ENCODE measurements at regions not wholly inside any gene's neighbourhood (a gene's known extent, or its start where the extent isn't known, plus 50 kb on each side); places are given as distances from the start of the nearest gene placed in this dataset.
"Not testable (repeated sequence)": the region's sequence is repeated elsewhere in the genome, so short reads cannot be mapped to it uniquely, and the experiment has no call there.

- peak; percentile 69 for DNase-seq
These were observed 62.9 kb downstream of the GLRX5 start for GRCh38 chr14:95597784-95598211.

GRCh38 chr14:95601650-95602049, 66.8 kb downstream of the GLRX5 start:
- DNase-seq: no peak

GRCh38 chr14:95603415-95603814, 68.6 kb downstream of the GLRX5 start:
- no peak for DNase-seq

- no peak for DNase-seq
These were observed 71.4 kb downstream of the GLRX5 start for GRCh38 chr14:95606266-95606665.

GRCh38 chr14:95608637-95609235, 73.9 kb downstream of the GLRX5 start:
- no peak for DNase-seq

- peak; percentile 38 for DNase-seq
These were observed 74.6 kb downstream of the GLRX5 start for GRCh38 chr14:95609398-95609990.

- DNase-seq: no peak
These were observed 74.8 kb upstream of the TCL1B start for GRCh38 chr14:95611293-95611880.

GRCh38 chr14:95614349-95614748, 71.9 kb upstream of the TCL1B start:
- no peak for DNase-seq

GRCh38 chr14:95616745-95617144, 69.5 kb upstream of the TCL1B start:
- no peak for DNase-seq

GRCh38 chr14:95619785-95620417, 66.3 kb upstream of the TCL1B start:
- no peak for DNase-seq

- peak; percentile 61 for DNase-seq
These were observed 65.6 kb upstream of the TCL1B start for GRCh38 chr14:95620659-95621059.

GRCh38 chr14:95623195-95623594, 63.0 kb upstream of the TCL1B start:
- DNase-seq: no peak

GRCh38 chr14:95625710-95626109, 60.5 kb upstream of the TCL1B start:
- DNase-seq: not testable (repeated sequence)

GRCh38 chr14:95635051-95635450, 51.2 kb upstream of the TCL1B start:
- no peak for DNase-seq

All from NCI-H524 treated with DMSO at 0.1 percent for 48 hours (cell line).